ENCODE measurements at regions not wholly inside any gene's neighbourhood (a gene's known extent, or its start where the extent isn't known, plus 50 kb on each side); places are given as distances from the start of the nearest gene placed in this dataset.

DNA sequence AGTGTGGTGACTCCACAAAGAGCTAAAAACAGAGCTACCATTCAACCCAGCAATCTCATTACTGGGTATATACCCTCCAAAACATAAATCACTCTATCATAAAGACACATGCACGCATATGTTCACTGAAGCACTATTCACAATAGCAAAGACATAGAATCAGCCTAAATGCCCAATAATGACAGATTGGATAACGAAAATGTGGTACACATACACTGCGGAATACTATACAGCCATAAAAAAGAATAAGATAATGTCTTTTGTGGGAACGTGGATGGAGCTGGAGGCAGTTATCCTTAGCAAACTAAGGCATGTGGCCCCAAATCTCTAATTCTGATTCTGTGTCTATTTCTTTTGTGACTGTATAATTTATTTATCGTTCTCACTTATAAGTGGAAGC, 89.0 kb upstream of the PRNP start:
- no peak for DNase-seq

DNA sequence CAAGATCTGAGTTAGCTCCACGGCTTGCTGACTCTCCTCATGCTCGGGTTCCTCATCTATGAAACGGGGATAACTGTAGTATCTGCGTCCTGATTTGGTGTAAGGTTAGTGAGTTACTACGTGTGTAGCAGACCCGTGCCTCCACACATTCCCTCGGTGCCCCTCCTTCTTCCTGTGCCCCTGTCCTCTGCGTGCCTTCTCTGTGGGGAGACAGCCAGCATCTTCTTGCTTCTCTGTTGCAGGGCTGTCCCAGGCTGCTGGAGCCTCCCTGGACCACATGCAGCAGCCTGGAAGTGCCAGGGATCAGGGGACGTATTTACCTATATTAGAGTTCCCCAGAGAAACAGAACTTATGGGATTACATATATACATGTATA, 93.1 kb upstream of the PRNP start:
- no peak for DNase-seq

DNA sequence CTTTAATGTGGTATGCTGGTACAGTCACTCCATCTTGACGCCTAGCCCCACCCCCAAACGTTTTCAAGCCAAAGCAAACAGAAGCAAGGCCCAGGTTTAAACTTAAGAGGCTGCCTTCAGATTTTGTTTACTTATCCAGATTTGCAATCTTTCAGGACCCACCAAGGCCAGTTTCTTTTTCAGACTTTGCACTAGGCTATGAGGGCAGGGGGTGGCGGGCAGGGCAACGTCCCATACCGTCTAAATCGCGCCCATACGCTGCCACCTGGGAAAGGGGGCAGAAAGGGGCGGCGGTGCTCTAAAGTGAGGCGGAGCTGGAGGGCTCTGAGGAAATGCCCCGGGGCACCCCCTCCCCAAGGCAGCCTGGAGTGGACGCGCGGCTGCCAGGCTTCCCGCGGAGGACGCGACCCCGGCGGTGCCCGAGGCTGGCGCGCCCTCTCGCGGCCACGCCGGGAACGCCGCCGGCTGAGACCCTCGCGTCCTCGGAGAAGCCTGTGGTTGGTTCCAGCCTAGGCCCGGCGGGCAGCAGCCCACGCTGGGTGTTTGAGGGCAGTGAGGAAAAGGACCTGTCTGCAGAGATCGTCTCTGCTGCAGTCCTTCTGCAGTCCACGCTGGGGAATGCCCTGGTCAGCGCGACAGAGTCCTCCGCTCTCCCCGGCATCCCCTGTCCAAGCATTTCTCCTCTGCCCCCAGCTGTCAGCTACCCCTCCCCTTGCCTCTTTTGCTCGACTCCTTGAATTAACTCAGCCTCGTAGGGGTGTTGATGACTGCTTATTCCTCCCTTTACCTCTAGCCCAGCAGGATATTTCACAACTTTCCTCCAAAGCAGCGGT, 93.7 kb upstream of the PRNP start:
- DNase-seq = peak; percentile 60

DNA sequence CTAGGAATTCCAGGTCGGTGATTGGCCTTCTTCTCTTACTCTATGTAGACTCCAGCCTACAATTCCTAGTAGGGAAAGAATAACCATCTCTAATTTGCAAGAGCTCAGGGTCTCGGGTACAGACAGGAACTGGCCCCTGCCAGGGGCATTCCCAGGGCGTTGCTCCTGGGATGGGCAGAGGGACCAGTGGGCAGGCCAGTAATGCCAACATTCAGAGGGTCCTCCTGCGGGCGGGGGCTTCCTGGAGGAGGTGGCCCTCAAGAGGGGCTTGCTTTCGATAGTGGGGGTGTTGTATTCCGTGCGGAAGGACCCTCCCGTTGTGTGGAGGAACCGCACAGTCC, 94.3 kb upstream of the PRNP start:
- no peak for DNase-seq

DNA sequence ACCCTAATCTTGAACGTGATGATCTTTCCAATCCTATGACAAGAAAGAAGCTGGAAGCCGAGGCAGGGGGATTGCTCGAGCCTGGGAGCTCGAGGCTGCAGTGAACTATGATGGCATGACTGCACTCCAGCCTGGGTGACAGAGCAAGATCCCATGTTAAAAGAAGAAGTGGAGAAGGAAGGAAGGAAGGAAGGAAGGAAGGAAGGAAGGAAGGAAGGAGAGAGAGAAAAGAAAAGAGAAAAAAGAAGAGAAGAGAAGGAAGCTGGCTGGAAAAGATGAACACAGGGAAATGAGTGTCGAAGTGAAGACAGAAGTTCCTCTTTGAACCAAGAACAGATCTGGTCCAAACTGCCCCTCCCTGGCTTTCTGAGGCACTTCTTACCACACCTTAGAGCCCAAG, 100.5 kb upstream of the PRNP start:
- no peak for DNase-seq

DNA sequence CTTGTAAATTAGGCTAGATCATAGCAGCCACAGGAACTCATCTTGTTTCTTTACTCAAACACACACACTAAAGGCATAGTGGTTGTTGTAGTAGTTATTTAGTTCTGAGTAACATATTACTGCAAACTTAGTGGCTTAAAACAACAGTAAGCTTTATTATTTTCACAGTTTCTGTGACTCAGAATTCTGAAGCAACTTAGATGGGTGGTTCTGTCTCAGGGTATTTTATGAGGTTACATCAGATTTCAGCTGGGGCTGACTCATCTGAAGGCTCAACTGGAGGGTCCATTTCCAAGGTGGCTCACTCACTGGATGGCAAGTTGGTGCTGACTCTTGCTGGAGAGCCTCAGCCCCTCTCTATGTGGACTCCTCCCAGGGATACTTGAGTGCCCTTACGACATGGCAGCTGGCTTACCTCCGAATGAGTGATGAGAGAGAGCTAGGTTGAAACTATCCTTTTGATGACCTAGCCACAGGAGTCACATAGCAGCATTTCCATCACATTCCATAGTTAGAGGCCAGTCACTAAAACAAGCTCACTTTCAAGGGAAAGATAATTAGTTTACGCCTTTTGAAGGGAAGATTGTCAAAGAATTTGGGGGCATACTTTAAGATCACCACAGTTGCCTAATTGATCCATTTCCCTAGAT, 101.0 kb upstream of the PRNP start:
- DNase-seq = peak; percentile 61

DNA sequence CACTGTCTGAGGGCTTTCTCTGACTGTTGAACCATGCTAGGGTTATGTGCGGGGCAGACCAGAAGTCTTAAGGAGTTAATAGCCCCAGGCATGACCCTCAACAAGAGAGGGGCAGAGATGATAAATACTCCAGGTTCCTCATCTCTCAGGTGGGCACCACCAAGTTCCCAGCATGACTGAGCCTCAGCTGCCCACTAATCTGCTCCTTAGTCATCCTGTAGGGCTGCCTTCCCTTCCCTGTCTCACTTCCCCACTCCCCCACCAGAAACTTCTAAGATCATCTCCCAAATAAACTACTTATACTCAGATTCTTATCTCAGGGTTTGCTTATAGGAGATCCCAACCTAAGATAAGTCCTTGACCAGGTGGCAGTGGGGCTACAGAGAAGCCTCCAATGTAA, 101.7 kb upstream of the PRNP start:
- no peak for DNase-seq

DNA sequence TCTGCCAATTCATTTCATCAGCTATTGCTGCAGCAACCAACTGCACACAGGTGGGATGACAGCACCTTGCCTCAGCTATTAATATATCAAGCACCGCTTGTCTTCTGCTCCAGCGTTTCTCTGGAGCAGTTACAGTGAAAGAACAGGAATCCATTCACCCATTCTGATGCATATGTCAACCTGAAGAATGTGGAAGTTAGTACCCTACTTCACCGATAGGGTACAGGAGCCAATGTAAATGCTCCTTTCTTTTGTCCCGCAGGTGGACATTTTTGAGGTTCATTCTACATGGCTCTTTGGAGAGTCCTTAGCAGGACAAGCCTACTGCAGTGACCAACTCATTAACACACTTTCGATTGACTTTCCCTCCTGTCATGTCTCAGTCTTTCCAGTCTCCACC, 104.4 kb upstream of the PRNP start:
- no peak for DNase-seq

DNA sequence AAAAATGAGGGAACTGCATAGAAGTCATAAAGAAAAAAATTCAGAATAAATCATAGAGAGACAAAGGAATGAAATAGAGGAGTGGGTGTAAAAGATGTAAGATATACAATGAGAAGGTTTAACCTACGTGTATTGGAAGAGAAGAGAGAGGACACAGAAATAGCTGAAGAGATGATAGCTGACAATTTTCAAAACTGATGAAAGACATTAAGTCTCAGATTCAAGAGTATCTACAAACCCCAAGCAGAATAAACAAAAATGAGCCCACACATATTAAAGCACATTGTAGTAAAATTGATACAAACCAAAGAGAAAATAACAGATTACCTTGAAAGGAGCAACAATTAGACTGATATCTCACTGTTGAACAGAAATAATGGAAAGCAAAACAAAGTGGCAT, 107.9 kb upstream of the PRNP start:
- DNase-seq = no peak

DNA sequence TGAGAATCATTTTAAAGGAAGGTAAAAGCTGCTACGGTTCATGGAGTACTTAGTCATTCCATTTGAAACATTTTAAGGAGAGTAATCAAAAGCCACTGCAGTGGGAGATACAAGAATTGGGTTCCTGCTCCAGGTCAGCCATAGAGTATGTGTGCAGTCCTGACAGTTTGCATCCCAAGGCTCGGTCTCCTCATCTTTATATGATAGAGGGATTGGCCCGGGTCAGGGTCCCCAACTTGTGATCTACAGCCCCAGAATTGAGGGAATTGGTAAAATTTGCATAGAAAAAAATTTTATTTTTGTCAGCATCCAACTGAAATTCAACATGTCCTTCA, 111.9 kb upstream of the PRNP start:
- no peak for DNase-seq

DNA sequence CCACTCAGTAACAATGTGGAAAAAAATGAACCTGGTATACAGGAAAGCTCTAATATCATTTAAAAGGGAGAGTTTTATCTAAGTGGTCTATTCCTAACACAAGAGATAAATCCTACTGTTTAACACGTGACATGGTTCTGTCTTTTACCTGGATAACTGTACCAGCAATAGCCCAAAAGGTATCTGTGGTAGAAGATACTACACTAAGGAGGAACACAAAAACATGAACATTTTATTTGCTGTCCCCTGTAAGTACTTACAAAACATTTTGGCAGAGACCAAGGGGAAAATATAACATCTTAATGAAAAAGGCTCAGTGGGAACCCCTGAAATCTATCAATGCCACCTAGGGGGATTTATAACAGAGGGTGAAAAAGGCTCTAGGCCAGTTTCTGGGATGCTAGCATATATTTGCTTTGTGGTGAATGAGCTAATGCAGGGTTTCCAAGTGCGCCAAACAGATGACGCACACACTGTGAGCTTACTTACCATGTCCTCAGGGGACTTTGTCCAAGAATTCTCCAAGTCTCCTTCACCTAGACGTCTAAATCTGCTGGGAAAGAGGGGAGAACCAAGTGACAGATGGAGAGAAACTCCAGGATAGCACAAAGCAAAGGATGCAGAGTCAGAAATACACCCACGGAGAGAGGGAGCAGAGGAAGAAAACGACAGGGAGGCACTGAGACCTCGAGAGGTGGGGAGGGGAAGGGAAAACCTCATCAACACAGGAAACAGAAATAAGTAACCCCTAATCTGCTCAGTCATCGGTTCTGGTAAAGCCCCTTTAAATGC, 112.5 kb upstream of the PRNP start:
- DNase-seq = peak; percentile 89

DNA sequence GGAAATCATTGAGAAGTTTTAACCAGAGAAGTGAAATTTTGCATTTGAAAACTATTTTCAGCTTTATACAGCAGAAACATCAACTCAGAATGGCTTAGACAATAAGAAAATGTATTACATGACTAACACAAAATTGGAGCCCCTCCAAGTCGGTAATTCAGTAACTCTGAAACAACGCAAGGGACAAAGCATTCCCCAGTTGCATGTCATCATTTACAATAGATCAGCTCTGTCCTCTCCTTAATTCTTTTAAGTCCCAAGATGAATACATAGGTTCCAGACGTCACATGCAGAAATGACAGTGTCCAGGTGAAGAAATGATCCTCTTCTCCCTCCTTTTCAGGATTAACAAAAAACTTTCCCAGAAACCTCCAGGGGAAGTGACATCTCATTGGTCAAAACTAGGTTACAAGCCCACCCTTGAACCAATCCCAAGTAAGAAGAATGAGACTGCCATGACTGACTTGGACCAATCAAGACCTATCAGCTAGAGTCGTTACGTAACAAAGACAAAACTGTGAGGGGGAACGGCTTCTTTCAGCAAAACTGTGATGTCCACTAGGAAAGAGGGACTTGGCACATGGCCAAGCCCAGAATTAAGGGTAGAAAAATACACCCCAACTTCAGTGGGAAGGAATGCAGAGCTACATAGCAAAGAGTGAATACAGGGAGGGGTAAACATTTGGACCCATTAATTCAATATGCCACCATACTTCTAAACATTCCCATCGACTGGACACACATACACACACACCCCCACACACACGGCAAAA, 114.3 kb upstream of the PRNP start:
- no peak for DNase-seq

DNA sequence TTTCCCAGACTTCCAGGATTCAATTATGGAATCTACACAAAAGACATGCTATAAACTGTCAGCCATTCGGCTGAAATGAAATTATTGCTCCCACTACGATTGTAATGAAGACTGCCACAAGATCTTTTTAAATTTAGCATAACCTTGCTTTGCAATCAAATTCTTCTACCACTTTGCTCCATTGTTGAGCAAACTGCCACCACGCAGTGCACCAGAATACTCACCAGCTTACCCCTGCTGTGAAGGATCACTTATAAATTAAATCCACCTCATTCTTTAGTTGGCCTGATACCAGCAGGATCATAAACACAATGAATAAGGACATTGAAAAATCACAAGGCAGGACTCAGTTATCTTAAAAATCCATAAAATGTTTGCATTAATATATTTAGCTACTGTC, 116.4 kb upstream of the PRNP start:
- DNase-seq = no peak

DNA sequence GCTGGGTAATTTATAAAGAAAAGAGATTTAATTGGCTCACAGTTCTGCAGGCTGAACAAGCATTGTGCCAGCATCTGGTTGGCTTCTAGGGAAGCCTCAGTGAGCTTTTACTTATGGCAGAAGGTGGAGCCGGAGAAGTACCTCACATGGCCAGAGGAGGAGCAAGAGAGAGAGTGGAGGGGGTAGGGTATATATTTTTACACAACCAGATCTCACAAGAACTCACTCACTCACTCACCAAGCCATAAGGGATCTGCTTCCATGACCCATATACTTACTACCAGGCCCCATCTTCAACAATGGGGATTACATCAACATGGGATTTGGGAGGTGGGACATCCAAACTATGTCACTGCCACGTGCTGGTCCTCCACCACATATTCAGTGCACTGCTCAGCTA, 117.2 kb upstream of the PRNP start:
- no peak for DNase-seq

DNA sequence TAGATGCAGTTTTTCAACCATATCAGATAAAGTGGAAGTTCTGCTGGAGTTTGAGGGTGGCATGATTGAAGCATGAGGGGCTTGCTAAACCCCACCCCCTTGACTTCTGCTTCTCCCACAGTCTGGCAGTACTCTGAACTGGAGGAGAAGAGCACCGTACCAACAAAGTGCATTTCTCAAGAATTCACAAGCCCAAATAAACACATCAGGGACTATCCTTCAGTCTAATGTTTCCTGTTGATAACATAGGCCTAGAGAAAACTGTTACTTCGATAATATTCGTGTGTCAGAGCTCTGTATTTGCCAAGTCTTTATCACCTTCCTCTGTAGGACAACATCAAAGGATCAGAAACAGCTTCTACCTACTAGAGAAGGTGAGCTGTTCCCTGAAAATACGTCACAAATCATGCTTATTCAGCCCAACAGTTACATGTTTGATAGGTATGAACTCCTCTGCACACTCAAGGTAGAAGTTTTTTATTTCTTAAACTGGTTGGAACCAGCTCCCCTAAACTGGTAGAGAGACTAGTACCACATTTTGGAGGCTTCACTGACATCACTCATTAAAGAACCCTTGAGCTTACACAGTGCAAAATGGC, 117.8 kb upstream of the PRNP start:
- no peak for DNase-seq

DNA sequence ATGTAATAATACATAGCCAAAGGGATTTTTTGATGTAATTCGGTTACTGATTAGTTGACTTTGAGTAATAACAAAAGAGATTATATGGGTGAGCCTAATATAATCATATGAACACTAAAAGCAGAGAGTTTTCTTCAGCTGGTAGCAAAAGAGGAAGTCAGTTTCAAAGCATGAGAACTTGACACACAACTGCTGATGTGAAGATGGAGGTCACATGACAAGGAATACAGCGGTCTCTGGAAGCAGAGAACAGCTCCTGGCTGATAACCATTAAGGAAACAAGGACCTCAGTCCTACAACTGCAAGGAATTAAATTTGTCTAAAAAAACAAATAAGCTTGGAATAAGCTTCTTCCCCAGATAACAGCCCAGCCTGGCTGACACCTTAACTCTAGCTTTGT, 119.1 kb upstream of the PRNP start:
- no peak for DNase-seq

DNA sequence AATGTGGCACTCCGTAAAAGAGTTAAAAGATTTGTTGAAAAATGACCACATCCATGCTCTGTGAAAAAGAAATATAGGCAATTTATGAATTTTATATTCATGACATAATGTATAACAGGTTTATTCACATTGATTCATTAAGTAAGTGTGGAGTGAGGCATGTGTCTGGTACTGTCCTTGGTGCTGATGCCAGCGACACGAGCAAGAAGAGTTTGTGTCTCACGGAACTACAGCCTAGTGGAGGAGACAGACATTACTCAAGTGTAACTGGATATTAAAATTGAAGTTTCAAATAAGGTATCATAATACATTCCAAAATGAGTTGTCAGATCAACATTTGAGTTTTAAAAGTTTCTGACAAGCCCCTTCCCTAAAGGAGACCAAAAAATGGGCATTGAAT, 122.7 kb upstream of the PRNP start:
- DNase-seq = peak; percentile 61

DNA sequence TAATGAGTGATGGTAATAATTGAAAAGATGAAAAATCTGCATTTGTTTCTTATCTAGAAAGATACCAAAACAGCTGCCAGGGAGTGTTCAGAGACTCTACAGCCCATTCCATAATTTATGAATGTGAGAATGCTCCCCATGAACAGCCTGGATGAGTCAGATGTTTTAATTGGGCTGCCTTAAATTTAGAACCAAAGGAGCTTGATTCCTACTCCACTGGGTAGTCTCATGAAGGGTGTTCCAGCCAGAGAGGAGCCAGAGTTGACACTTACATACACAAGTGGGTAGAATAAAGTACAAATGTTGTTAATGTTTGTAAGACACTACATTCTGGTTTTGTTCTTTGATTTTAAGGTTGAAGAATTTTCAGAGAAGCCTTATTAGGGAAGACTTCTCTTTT, 123.2 kb upstream of the PRNP start:
- no peak for DNase-seq

DNA sequence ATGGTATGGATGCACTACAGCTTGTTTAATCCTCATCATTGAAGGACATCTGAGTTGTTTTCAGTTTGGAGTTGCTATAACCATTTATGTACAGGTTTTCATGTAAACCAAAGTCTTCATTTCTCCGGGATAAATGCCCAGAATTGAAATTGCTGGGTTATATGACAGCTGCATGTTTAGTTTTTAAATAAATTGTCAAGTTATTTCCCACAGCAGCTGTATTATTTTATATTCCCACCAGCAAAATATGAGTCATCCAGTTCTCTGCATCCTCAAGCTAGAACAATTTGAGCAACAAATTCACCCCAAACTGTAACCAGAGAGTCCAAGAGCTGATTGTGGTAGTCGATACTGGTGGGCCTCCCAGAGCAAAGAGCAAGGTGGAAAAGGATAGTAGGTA, 125.6 kb upstream of the PRNP start:
- peak; percentile 25 for DNase-seq

DNA sequence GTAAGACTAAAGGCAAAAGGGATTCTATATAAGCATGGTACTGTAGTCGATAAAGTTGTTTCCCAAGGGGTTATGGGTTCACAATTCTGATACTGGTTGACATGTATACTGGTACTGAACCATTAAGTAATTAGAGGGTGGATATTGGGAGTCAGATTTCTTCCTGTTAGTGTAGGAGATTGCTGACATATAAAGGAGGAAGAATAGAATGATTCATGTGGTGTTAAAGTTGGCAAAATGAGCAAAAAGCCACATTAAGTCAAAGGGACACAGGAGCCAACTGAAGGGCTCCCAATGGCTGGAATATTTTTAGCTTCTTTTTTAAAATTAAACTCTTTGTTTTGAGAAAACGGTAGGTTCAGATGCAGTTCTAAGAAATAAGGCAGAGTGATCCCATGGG, 126.3 kb upstream of the PRNP start:
- DNase-seq = no peak

DNA sequence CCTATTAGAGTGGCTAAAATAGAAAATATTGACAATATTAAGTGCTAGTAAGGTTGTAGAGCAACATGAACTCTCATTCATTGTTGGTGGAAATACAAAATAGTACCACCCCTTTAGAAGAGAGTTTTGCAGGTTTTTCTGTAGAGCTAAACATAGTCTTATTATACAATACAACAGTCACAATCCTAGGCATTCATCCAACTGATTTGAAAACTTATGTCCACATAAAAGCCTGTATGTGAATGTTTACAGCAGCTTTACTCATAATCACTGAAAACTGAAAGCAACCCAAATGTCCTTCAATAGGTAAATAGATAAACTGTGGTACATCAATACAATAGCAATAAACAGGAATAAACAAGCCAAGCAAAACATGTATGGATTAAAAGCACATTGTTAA, 127.2 kb upstream of the PRNP start:
- no peak for DNase-seq

DNA sequence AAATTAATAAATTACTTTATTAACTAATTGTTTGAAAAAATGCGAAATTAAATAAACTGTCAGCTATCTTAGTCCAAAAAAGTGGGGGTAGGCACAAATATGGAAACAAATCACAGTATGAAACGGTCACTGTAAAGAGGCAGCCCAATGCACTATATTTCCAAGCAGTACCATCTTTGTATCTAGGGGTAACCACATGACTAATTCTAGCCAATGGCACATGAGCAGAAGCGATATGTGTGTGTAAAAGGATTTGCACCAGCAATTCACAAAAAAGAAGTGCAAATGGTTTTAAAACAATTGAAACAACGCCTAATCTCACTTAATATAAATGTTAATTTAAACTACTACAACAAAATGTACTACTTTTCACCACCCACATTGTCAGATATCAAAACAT, 129.5 kb upstream of the PRNP start:
- DNase-seq = no peak

Measured in EL (cell line).